ENCODE measurements at regions not wholly inside any gene's neighbourhood (a gene's known extent, or its start where the extent isn't known, plus 50 kb on each side); places are given as distances from the start of the nearest gene placed in this dataset.

GRCh38 chr14:101026341-101026740, 122.8 kb upstream of the RTL1 start:
- DNase-seq (ENCODE audit: low spot score): no peak

DNA sequence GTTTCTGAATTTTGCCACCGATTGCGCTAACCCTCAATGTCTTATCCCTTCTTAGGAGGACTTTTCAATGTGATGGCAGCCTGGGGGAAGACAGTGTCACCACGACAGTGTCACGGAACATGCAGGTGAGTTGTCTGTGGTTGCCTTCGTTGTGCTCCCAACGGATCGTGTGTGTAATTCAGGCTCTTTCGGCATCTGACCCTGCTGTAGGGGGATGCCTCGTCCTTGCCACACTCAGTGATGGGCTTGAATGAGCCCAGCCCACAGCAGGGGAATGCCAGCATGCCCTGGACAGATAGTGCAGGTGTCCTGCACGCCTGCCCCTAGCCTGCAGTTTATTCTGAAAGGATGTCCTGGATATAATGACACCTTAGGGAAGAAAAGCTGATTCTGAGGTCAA, 123.8 kb upstream of the RTL1 start:
- DNase-seq (ENCODE audit: low spot score): no peak

DNA sequence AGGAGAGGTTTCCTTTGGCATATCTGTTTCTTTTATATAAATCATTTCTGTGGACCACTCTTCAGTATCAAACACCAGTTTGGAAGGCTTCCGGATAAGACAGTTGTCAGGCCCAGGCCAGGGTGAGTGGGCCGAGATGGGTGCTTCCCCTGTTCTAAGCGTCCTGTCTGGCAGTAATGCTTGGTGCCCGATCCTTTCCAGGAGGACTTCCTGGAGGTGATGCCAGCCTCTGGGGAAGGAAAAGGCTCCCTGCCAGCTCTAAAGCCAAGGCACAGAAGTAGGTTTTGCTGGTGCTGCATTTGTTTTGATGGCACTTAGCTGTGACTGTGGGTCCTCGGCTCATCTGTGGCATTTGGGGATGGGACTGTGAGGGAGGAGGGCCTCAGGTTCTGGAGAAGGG, 124.4 kb upstream of the RTL1 start:
- DNase-seq (ENCODE audit: low spot score): no peak

DNA sequence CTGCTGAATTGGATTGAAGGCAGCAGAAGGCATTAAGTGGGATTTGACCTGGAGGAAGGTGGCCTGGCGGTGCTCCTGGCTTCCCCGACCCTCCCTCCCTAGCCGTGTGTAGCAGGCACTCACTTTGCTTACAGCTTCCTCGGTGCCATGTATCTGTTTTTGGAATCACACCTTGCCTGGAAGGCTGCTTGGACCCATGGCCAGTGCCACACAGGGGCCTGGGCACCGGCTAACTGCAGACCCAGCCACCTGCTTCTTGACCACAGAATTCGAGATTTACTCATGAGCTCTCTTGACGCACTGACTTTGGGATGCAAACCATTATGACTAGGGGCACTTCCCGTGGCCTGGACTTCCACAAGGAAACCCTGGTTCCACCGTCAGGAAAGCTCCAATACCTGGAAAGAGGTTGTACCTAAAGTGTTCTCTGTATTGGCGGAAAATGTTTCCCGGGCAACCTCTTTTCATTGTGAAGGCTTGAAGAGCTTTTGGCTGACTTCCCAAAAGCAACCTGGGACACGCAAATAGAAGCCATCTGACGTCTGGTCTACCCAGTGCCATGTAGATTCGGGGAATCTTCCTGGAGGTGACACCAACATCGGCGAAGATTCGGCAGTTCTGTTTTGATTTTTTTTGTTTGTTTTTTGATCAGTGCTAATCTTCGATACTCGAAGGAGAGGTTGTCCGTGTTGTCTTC, 125.6 kb upstream of the RTL1 start:
- no peak for DNase-seq (ENCODE audit: low spot score)

- DNase-seq (ENCODE audit: low spot score): no peak
Observed at GRCh38 chr14:101029668-101030290, 126.3 kb upstream of the RTL1 start.

DNA sequence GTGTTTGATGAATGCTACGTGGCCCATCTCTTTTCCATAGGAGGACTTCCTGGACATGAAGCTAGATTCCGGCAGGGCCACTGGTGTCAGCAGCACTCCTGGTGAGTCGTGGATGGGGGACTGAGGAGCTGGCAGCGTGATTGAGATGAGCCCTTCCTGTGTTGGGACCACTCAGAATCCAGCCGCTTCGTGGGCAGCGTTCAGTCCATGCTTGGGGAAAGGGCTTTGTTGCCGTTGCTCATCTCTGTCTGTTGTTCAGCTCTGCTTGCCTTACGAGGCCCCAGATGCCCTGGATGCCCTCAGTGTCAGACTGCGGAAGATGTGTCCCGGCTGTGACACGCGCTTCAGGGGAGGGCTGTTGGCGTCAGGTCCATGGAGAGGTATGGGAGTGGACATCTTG, 127.1 kb upstream of the RTL1 start:
- DNase-seq (ENCODE audit: low spot score): no peak

DNA sequence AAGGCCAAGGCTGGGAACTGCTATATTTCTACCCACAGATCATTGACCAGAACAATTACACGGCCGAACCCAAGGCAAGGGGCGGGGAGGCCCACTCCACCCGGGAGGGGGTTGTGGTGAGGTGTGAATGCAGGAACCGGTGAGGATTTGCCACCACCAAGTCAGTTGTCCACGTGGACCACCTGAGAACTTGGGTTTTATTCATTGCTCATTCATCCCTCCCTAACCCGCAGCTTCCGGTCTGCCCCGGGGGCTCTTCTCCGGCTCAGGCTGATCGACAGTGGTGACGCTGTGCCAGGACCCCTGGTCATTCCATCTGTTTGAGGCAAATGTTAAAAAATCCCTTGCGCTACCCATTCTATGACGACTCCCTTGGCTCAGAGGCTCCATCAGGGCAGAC, 127.7 kb upstream of the RTL1 start:
- no peak for DNase-seq (ENCODE audit: low spot score)

- DNase-seq (ENCODE audit: low spot score): no peak
Observed at GRCh38 chr14:101031721-101032120, 128.2 kb upstream of the RTL1 start.

- no peak for DNase-seq (ENCODE audit: low spot score)
Observed at GRCh38 chr14:101032433-101032832, 128.9 kb upstream of the RTL1 start.

DNA sequence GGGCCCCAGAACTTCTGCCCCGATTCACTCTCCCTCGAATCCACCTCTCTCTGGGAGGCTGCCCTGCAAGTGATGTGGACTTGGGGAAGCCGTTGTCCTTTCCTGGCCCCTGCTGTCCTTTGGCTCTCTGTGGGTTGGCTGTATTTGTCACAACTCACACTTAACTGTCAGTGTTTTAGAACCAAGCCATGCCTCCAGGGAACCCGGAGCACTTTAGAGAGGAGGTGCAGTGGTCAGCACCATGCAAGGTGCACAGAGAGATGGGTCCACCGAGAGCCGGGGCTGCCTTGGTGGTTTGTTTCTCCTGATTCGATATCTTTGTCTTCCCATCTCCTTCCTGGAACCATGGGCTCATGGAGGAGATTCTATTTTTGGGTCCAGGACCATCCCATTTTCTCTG, 129.5 kb upstream of the RTL1 start:
- no peak for DNase-seq (ENCODE audit: low spot score)

GRCh38 chr14:101033446-101034165, 130.1 kb upstream of the RTL1 start:
- no peak for DNase-seq (ENCODE audit: low spot score)

GRCh38 chr14:101034986-101035385, 131.5 kb upstream of the RTL1 start:
- no peak for DNase-seq (ENCODE audit: low spot score)

- DNase-seq (ENCODE audit: low spot score): no peak
Observed at GRCh38 chr14:101035466-101036225, 132.1 kb upstream of the RTL1 start.

DNA sequence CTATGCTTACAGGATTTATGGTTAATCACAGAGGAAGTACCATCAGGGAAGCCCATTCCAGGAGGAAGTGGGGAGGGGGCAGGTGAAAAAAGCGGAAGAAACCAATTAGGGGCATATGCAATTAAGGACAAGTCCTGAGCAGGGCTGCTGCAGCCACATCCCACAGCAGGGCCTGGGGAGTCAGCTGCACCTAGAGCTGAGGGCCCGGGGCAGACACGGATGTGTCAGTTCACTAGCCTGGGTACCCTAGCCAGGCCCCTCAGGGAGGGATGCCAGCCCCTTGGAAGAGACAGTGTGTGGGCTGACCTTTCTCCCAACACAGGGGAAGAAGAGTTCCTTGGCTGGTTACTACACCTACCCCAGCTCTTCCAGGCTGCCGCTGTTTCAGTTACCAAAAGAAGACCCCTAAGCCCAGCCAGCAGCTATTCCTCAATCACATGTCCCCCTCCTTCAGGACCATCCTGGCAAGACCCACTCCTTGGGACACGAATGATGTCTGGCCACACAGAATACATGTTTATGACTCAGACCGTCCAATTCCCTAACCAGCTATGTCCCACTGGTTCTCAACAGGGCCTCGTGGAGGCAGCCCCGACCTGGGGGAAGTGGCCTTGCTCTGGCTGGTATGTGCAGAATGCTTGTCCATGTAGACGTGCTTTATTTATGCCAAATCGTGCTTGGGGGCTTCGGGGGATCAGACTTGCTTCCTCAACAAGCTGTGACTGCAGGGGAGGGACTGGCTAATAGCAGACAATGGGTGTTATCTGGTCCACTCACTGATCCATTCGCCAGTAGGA, 133.7 kb upstream of the RTL1 start:
- no peak for DNase-seq (ENCODE audit: low spot score)

GRCh38 chr14:101039031-101039754, 135.7 kb upstream of the RTL1 start:
- DNase-seq (ENCODE audit: low spot score): no peak

- no peak for DNase-seq (ENCODE audit: low spot score)
Observed at GRCh38 chr14:101039755-101040138, 136.2 kb upstream of the RTL1 start.

DNA sequence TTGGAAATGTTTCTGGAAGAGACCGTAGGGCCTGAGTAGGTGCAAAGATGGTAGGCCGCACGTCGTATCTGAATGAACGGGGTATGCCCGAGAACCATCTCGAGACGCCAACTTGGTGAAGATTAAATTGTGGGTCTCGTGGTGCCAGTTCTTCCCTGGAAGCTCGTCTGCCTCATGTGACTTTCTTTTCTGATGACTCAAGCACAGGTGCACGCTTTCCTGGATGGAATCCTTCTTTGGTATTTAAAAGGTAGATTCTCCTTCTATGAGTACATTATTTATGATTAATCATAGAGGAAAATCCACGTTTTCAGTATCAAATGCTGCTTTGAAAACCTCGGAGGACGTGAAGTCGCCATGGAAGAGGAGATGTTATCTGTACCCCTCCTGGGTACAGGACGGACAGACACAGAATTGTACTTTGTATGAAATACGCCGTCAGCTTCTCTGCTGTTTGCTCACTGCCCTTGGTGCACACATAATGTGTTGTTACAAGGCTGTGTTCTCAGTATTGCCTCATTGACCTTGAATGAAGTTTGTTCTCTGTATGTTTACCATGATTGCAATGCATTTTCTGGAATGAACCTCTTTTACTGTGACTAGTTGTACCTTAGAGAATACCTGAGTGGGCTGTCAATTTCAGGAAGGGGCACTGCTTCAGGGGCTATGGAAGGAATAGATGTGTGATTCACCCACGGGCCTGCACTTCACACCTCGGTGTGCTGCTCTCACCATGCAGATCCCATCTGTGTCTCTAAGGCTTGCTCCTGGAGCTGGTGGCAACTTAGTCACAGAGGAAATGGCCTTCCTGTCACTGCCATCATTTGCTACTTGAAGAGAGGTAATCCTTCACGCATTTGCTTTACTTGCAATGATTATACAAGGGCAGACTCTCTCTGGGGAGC, 137.3 kb upstream of the RTL1 start:
- no peak for DNase-seq (ENCODE audit: low spot score)

- DNase-seq (ENCODE audit: low spot score): no peak
Observed at GRCh38 chr14:101043891-101044290, 140.4 kb upstream of the RTL1 start.

DNA sequence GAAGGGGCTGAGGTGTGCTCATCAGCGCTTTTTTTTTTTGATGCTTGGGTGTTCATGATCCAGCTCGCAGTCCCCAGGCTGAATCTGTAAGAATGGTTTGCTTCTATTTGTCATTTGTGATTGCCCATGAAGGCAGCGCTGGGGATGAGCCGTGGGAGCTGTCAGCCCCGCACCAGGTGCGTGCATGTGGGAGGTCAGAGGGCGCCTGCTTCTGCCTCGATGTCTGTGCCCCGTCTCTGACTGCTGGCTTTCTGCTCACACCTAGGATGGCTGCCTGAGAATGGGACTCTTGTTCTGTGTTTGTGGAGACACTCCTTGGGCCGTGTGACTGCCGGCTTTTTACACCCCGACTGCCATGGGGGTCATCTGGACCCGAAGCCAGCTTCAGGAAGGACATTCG, 141.2 kb upstream of the RTL1 start:
- no peak for DNase-seq (ENCODE audit: low spot score)

GRCh38 chr14:101045511-101045910, 142.0 kb upstream of the RTL1 start:
- no peak for DNase-seq (ENCODE audit: low spot score)
